GF-D8 (cell line): ENCODE measurements at regions not wholly inside any gene's neighbourhood (a gene's known extent, or its start where the extent isn't known, plus 50 kb on each side); places are given as distances from the start of the nearest gene placed in this dataset.

ENCODE experiments used
- DNase-seq: peaks from one replicate; lab custom pipeline; 2025; lab: John Stamatoyannopoulos, UW

DNA sequence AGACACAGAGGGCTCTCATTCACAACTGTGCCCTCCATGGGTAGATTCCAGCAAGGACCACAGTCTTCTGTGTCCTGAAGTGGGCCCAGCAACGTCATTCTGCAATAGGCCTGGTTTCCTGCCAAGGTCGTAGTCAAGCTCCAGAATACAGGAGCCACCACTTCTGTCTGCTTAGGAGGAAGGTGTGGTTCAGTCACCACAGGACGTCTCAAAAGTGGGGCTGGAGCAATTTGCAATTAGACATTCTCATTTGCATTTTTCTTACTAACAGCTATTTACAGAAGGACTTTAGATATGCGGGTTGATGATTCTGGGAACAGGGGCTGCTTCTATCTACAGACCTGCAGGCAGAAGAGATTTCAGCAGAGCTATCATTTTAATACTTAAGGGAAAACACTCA, 58.7 kb upstream of the MYRIP start:
- no peak for DNase-seq

GRCh38 chr3:39751286-39751685, 58.1 kb upstream of the MYRIP start:
- no peak for DNase-seq

DNA sequence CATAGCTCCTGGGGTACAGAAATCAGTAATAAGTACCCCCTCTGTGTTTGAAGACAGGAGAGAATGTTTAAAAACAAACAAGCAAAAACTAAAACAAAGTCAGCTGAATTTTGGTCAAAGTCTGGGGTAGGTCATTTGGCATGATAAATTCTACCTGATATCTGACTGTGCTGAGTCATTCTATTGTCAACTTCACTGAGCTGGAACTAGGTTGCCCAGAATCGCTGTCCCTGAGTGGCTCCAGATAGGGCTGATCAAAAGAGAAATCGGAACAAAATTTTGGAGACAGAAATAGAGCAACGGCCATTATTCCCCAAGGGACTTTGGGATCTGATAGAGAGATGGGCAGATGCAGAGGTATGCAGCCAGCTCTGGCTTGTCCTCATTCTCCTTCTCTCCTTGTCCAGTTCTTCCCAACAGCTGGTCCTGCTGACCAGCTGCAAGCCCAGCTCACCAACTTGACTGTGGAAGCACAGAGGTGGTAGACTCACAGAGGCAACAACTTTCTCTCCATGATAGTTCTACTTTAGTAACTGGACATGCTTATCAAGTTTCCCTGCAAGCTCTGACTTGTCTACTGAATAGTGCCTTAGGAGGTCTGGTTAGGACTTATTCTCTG, 57.3 kb upstream of the MYRIP start:
- DNase-seq: no peak

DNA sequence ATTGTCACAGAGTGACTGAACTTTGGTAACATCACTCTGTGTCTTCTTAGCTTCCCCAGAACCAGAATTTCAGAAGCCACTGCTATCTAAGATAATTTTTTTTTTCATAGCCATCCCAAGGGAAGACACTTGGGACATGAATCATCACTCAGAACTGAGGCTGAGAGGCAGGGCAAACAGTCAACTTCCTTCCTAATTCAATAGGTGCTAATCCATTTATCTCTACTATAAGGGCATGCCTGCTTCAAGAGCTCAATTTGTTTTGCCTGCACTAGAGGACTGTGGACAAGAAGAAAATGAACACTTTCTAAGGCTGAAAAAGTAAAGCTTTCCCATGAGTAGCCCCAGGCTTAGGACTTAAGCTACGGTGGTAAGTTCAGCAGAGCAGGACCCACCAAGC, 56.7 kb upstream of the MYRIP start:
- no peak for DNase-seq

DNA sequence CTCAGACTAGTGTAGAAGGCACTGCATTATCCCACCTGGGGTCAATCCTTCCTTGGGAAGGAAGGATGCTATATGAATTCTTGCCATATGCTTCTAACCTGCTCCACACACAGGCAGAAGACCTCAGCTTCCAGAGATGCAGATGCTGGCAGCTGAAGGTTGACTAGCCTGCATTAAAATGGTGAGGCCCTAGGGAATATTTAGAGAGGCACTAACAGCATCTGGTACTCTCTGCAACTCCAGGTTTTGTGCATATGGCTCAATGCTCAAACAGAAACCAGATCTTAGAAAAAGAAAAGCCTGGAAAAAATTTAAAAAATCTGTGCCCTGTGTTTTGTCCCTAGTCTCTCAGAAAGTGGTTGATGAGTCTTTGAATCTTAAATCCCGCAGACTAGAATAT, 56.0 kb upstream of the MYRIP start:
- DNase-seq: no peak

- DNase-seq: no peak
Measured at GRCh38 chr3:39754549-39754948, 54.9 kb upstream of the MYRIP start.

- no peak for DNase-seq
Measured at GRCh38 chr3:39755100-39755499, 54.3 kb upstream of the MYRIP start.

GRCh38 chr3:39757307-39757706, 52.1 kb upstream of the MYRIP start:
- DNase-seq: no peak
